ENCODE measurements at regions not wholly inside any gene's neighbourhood (a gene's known extent, or its start where the extent isn't known, plus 50 kb on each side); places are given as distances from the start of the nearest gene placed in this dataset.

DNA sequence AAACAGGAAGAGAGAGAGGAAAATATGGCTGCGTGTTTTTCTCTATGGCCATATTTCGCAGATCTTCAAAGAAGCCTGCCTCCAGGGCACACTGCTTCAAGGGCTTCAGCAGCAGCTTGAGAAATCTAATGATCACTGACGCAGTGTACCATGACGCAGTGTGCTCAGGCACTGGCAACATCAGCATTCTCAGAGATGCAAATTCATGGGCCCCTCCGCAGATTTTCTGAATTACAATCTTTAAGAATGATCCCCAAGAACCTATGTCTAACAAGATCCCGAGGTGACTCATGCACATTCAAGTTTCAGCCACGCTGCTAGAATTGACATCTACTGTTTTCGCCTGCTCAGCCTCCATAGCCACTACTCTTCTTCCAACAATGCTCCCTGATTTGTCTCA lies 143.9 kb upstream of the ZNF366 start:
- TF ChIP-seq, protein P1, sequence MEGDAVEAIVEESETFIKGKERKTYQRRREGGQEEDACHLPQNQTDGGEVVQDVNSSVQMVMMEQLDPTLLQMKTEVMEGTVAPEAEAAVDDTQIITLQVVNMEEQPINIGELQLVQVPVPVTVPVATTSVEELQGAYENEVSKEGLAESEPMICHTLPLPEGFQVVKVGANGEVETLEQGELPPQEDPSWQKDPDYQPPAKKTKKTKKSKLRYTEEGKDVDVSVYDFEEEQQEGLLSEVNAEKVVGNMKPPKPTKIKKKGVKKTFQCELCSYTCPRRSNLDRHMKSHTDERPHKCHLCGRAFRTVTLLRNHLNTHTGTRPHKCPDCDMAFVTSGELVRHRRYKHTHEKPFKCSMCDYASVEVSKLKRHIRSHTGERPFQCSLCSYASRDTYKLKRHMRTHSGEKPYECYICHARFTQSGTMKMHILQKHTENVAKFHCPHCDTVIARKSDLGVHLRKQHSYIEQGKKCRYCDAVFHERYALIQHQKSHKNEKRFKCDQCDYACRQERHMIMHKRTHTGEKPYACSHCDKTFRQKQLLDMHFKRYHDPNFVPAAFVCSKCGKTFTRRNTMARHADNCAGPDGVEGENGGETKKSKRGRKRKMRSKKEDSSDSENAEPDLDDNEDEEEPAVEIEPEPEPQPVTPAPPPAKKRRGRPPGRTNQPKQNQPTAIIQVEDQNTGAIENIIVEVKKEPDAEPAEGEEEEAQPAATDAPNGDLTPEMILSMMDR (IDR thresholded peaks at IDR 0.05) = no peak
- TF ChIP-seq POLR2A (IDR thresholded peaks at IDR 0.05) = no peak
- TF ChIP-seq EP300 (IDR thresholded peaks at IDR 0.05) = no peak

Data from ovary (tissue), 3 donors.